ENCODE measurements at regions not wholly inside any gene's neighbourhood (a gene's known extent, or its start where the extent isn't known, plus 50 kb on each side); places are given as distances from the start of the nearest gene placed in this dataset.

- FAIRE-seq = no peak
- Histone ChIP-seq H4K20me1 (ENCODE audit: control insufficient read depth, insufficient read depth) (no peaks in the 10 kb centered on the region), H3K27ac (ENCODE audit: control insufficient read depth, insufficient read depth) (no peak overlapping the region), H3K4me1 (ENCODE audit: control insufficient read depth, insufficient read depth, low read length) (no peaks in the 10 kb centered on the region), H3K4me2 (ENCODE audit: control insufficient read depth, insufficient read depth) (no peak overlapping the region), H2AFZ (ENCODE audit: control insufficient read depth, low read depth, low read length) (no peak overlapping the region), H3K27me3 (replicated peaks in 1 of 2; ENCODE audit: control insufficient read depth in 2 of 2, insufficient read depth in 2 of 2, low read length in 1 of 2) (peaks cover 0 to 2% of the 10 kb centered on the region in 2 experiments; a peak in 1 of 4 replicates), H3K36me3 (ENCODE audit: control insufficient read depth in 2 of 2, insufficient read depth in 2 of 2, low read length in 1 of 2) (no peaks in the 10 kb centered on the region), H3K4me3 (no peak overlapping the region), H3K79me2 (ENCODE audit: control insufficient read depth, insufficient read depth, low read length) (no peaks in the 10 kb centered on the region), H3K9me3 (replicated peaks; ENCODE audit: control insufficient read depth, insufficient read depth, low read length) (no peaks in the 10 kb centered on the region), H3K9ac (ENCODE audit: control insufficient read depth, insufficient read depth, low read length) (no peak overlapping the region)
- ATAC-seq = no peak
- no TSS peak for BruUV-seq (replicated peaks)
- CTCF ChIA-PET = interaction anchor here (0.7 kb wide), 1 partner anchor 58 kb away, joined by 3 read pairs; no protein-coding TSS in a partner anchor
- DNase-seq (ENCODE audit: low read depth, low spot score) = no peak
- SMC1A ChIA-PET (ENCODE audit: uncharacterized antibody, unreplicated experiment) = no interaction called here
- intact Hi-C loops (cut with micrococcal nuclease; ENCODE audit: unreplicated experiment) (no loop called here), in situ Hi-C loops (cut with MboI) (no loop called here)
- RAD21 ChIA-PET (ENCODE audit: unreplicated experiment) = no interaction called here
- POLR2A ChIA-PET = no interaction called here
- 19% methylated on average over 6 of the region's 6 CpGs for WGBS (ENCODE audit: insufficient coverage, insufficient replicate concordance, low lambda C conversion rate, missing lambda C conversion rate)
- TF ChIP-seq IRF3 (IDR thresholded peaks at IDR 0.05) (no peak), PRDM15 (CRISPR knock-in tag; IDR thresholded peaks at IDR 0.05) (no peak), ZBTB11 (CRISPR knock-in tag; IDR thresholded peaks at IDR 0.05) (no peak), MEF2A (IDR thresholded peaks at IDR 0.05; ENCODE audit: insufficient read depth, low read depth, low read length) (no peak), ZNF384 (IDR thresholded peaks at IDR 0.05; ENCODE audit: borderline replicate concordance, low read depth, low read length) (no peak), TARDBP (IDR thresholded peaks at IDR 0.05; ENCODE audit: borderline replicate concordance) (no peak), POLR2A (IDR thresholded peaks at IDR 0.05; ENCODE audit: low read depth, low read length) (no peak), E2F4 (IDR thresholded peaks at IDR 0.05; ENCODE audit: low read depth, low read length) (no peak), SMARCA5 (IDR thresholded peaks at IDR 0.05) (no peak), TAF1 (IDR thresholded peaks at IDR 0.05; ENCODE audit: borderline replicate concordance, low read depth, low read length) (no peak), ATF2 (IDR thresholded peaks at IDR 0.05; ENCODE audit: low read length) (no peak), NFXL1 (IDR thresholded peaks at IDR 0.05; ENCODE audit: borderline replicate concordance) (no peak), EGR1 (IDR thresholded peaks at IDR 0.05; ENCODE audit: borderline replicate concordance in 1 of 2, low read depth in 2 of 2, low read length in 2 of 2) (no peak), ZNF622 (IDR thresholded peaks at IDR 0.05) (no peak), MTA2 (IDR thresholded peaks at IDR 0.05; ENCODE audit: low read depth) (no peak)
Observed at GRCh38 chr20:23294166-23294565, 56.4 kb upstream of the NXT1 start.

Measured in GM12878 (cell line).